Upper lobe of left lung (tissue), 4 donors: ENCODE measurements at regions not wholly inside any gene's neighbourhood (a gene's known extent, or its start where the extent isn't known, plus 50 kb on each side); places are given as distances from the start of the nearest gene placed in this dataset.

ENCODE experiments used
- CTCF ChIP-seq, 6 experiments: fragments of 450-650 bp in 4 of 6; fragments of 200-600 bp in 2 of 6; sonication (generic) in 2 of 6; IDR thresholded peaks; one replicate each; pipeline ENCODE4 v1.5.1; 2016 to 2019; ENCODE audit warnings: antibody characterized with exemption in 6 of 6
- POLR2A ChIP-seq, 4 donors: fragments of 450-650 bp; IDR thresholded peaks; one replicate each; pipeline ENCODE4 v1.5.1; 2016 to 2017; ENCODE audit warnings: antibody characterized with exemption in 4 of 4, mild to moderate bottlenecking in 2 of 4
- POLR2AphosphoS5 ChIP-seq, 2 donors: sonication (generic); formaldehyde crosslinking; IDR thresholded peaks; one replicate each; pipeline ENCODE4 v1.5.1; 2017; ENCODE audit warnings: antibody characterized with exemption in 2 of 2

DNA sequence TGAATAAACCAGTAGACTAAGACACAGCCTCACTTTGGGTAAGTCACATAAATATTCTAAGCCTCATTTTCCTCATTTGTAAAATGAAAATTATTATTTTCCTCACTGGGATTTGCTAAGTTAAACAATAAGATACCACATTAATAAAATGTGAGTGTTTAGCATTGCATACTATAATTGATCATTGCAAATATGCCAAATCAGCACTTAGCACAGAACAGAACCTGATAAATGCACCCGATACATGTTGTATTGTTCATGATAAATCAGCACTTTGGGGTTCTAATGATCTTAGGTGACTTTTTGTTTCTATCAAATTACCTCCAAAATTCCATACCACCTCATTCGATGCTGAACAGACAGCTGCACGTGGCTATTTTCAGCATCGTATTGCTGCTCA, 50.2 kb upstream of the RAPGEF4 start:
- TF ChIP-seq CTCF (IDR thresholded peaks at IDR 0.05) = no peak
- no peak for TF ChIP-seq POLR2A (IDR thresholded peaks at IDR 0.05)
- no peak for TF ChIP-seq POLR2AphosphoS5 (IDR thresholded peaks at IDR 0.05)
